OCI-LY7 (cell line): ENCODE measurements at regions not wholly inside any gene's neighbourhood (a gene's known extent, or its start where the extent isn't known, plus 50 kb on each side); places are given as distances from the start of the nearest gene placed in this dataset.

ENCODE experiments used
- BruUV-seq: library from RNA; stranded (reverse); fragments of 400-500 nt; replicated peaks from 2 replicates; lab custom pipeline; 2021; lab: Mats Ljungman, UMichigan
- CTCF ChIA-PET: fragments of 300-600 bp; sonication (Branson Sonifier 250); formaldehyde crosslinking; loops from one replicate; lab custom pipeline; 2022; ENCODE audit warnings: antibody characterized with exemption; ENCODE audit not compliant: unreplicated experiment; lab: Charles Lee
- POLR2A ChIA-PET: fragments of 300-600 bp; sonication (Branson Sonifier 250); formaldehyde crosslinking; loops from one replicate; lab custom pipeline; 2022; ENCODE audit warnings: antibody characterized with exemption; lab: Charles Lee
- DNase-seq: peaks from one replicate; pipeline ENCODE4 v3.0.0-alpha.2; 2015; ENCODE audit warnings: low spot score
- H2AFZ ChIP-seq: fragments of 200-600 bp; sonication (generic), shearing (Covaris generic); 2 replicates; pipeline ENCODE4 v1.6.1; 2014; ENCODE audit warnings: mild to moderate bottlenecking, antibody characterized with exemption, low read length, moderate library complexity
- H3K27ac ChIP-seq: fragments of 200-600 bp; sonication (generic); 2 replicates; pipeline ENCODE4 v1.5.1; 2014; ENCODE audit warnings: mixed run types, low read depth, mild to moderate bottlenecking, moderate library complexity, low read length, inconsistent platforms; ENCODE audit not compliant: poor library complexity, severe bottlenecking
- H3K36me3 ChIP-seq: fragments of 200-600 bp; sonication (generic); 2 replicates; pipeline ENCODE4 v1.6.1; 2014; ENCODE audit warnings: mild to moderate bottlenecking, antibody characterized with exemption, low read length, moderate library complexity, mixed read lengths; ENCODE audit not compliant: insufficient read depth
- H3K4me1 ChIP-seq: fragments of 200-600 bp; sonication (generic); 2 replicates; pipeline ENCODE4 v1.5.1; 2014; ENCODE audit warnings: mild to moderate bottlenecking, low read length; ENCODE audit not compliant: insufficient read depth, poor library complexity, severe bottlenecking
- H3K4me2 ChIP-seq: fragments of 200-600 bp; sonication (generic); 2 replicates; pipeline ENCODE4 v1.6.1; 2014; ENCODE audit warnings: mild to moderate bottlenecking, low read length
- H3K4me3 ChIP-seq: fragments of 200-600 bp; sonication (generic); 2 replicates; pipeline ENCODE4 v1.5.1; 2014; ENCODE audit warnings: mild to moderate bottlenecking, low read depth, low read length; ENCODE audit not compliant: poor library complexity, severe bottlenecking
- H3K79me2 ChIP-seq: fragments of 200-600 bp; sonication (generic); 2 replicates; pipeline ENCODE4 v1.6.1; 2016; ENCODE audit warnings: low read depth, mild to moderate bottlenecking, low read length, moderate library complexity, mixed read lengths; ENCODE audit not compliant: insufficient read depth
- H3K9me2 ChIP-seq: fragments of 200-600 bp; sonication (generic); 2 replicates; pipeline ENCODE4 v1.6.1; 2016; ENCODE audit warnings: mild to moderate bottlenecking, low read length, mixed read lengths; ENCODE audit not compliant: insufficient read depth
- H3K9me3 ChIP-seq: fragments of 200-600 bp; sonication (generic); 2 replicates; pipeline ENCODE4 v1.6.1; 2014; ENCODE audit warnings: mild to moderate bottlenecking, mixed run types, low read length, mixed read lengths
- H4K20me1 ChIP-seq: fragments of 200-600 bp; sonication (generic); 2 replicates; pipeline ENCODE4 v1.6.1; 2014; ENCODE audit warnings: mild to moderate bottlenecking, antibody characterized with exemption, low read length, moderate library complexity, mixed read lengths; ENCODE audit not compliant: insufficient read depth
- CTCF ChIP-seq: fragments of 200-600 bp; sonication (generic); conservative IDR thresholded peaks from 2 replicates; pipeline ENCODE4 v1.5.1; 2014; ENCODE audit warnings: mild to moderate bottlenecking, antibody characterized with exemption, low read length, moderate library complexity, mixed read lengths
- EZH2phosphoT487 ChIP-seq: fragments of 200-600 bp; sonication (generic); IDR thresholded peaks from 2 replicates; pipeline ENCODE4 v1.6.1; 2018; ENCODE audit warnings: low read depth, borderline replicate concordance, mild to moderate bottlenecking, mixed run types, antibody characterized with exemption, low read length, moderate library complexity, mixed read lengths
- intact Hi-C: fragments of 100-400 bp; cut with micrococcal nuclease; formaldehyde crosslinking; loops from one replicate; pipeline ENCODE4 v1.10.0; 2022; ENCODE audit not compliant: unreplicated experiment

GRCh38 chrX:6694977-6695376 lies 160.1 kb upstream of the VCX3A start:
- DNase-seq, result no peak
- no TSS peak for BruUV-seq
- Histone ChIP-seq H3K9me3 (no peaks in the 10 kb centered on the region), H3K9me2 (no peaks in the 10 kb centered on the region), H3K4me1 (no peaks in the 10 kb centered on the region), H3K4me3 (no peak overlapping the region), H4K20me1 (no peaks in the 10 kb centered on the region), H3K36me3 (no peaks in the 10 kb centered on the region), H3K4me2 (no peak overlapping the region), H2AFZ (no peak overlapping the region), H3K79me2 (no peaks in the 10 kb centered on the region), H3K27ac (no peak overlapping the region)
- no peak for TF ChIP-seq EZH2phosphoT487
- TF ChIP-seq CTCF, result no peak
- POLR2A ChIA-PET, result interaction anchor here (1.1 kb wide), 1 partner anchor 36 kb away, joined by 4 read pairs; no protein-coding TSS in a partner anchor
- CTCF ChIA-PET, result no interaction called here
- intact Hi-C loops, result no loop called here

GRCh38 chrX:6694221-6694620 lies 159.3 kb upstream of the VCX3A start:
- Histone ChIP-seq H2AFZ (no peak overlapping the region), H4K20me1 (no peaks in the 10 kb centered on the region), H3K9me2 (no peaks in the 10 kb centered on the region), H3K27ac (no peak overlapping the region), H3K9me3 (no peaks in the 10 kb centered on the region), H3K79me2 (no peaks in the 10 kb centered on the region), H3K36me3 (no peaks in the 10 kb centered on the region), H3K4me1 (no peaks in the 10 kb centered on the region), H3K4me2 (no peak overlapping the region), H3K4me3 (no peak overlapping the region)
- ChIA-PET POLR2A (interaction anchor here (0.6 to 1.8 kb wide), 2 partner anchors 17 to 65 kb away, joined by 5 to 9 read pairs; no protein-coding TSS in a partner anchor), CTCF (no interaction called here)
- DNase-seq, result no peak
- no TSS peak for BruUV-seq
- no peak for TF ChIP-seq CTCF
- TF ChIP-seq EZH2phosphoT487, result no peak
- intact Hi-C loops, result no loop called here

GRCh38 chrX:6693051-6693450 lies 158.1 kb upstream of the VCX3A start:
- Histone ChIP-seq H3K4me3 (no peak overlapping the region), H3K9me3 (no peaks in the 10 kb centered on the region), H3K4me2 (no peak overlapping the region), H3K36me3 (no peaks in the 10 kb centered on the region), H3K4me1 (no peaks in the 10 kb centered on the region), H4K20me1 (no peaks in the 10 kb centered on the region), H3K79me2 (no peaks in the 10 kb centered on the region), H2AFZ (no peak overlapping the region), H3K27ac (no peak overlapping the region), H3K9me2 (no peaks in the 10 kb centered on the region)
- no TSS peak for BruUV-seq
- CTCF ChIA-PET, result no interaction called here
- DNase-seq, result no peak
- TF ChIP-seq EZH2phosphoT487 (no peak), CTCF (no peak)
- intact Hi-C loops, result no loop called here
- POLR2A ChIA-PET, result interaction anchor here (0.5 to 1.8 kb wide), 2 partner anchors 15 to 32 kb away, joined by 3 to 9 read pairs; no protein-coding TSS in a partner anchor
